ENCODE measurements at regions not wholly inside any gene's neighbourhood (a gene's known extent, or its start where the extent isn't known, plus 50 kb on each side); places are given as distances from the start of the nearest gene placed in this dataset.

GRCh38 chr1:80536461-80536860, 1264.3 kb upstream of the ADGRL2 start:
- 86 to 94% (median 93%) methylated on average over 4 of the region's 4 CpGs for WGBS, 4 donors
- DNase-seq: no peak
- no peaks in the 10 kb centered on the region for H3K9me3 ChIP-seq (replicated peaks in 1 of 3)
- no peak for TF ChIP-seq CTCF (IDR thresholded peaks at IDR 0.05)
- TF ChIP-seq POLR2A (IDR thresholded peaks at IDR 0.05): no peak
- intact Hi-C loops (cut with DNase I): no loop called here
- H3K36me3 ChIP-seq (replicated peaks in 1 of 2): no peaks in the 10 kb centered on the region
- H3K27me3 ChIP-seq: no peaks in the 10 kb centered on the region
- H3K4me3 ChIP-seq: no peak overlapping the region
- H3K4me1 ChIP-seq (replicated peaks in 1 of 2): peaks cover 6 to 18% of the 10 kb centered on the region in 2 donors
- no peak overlapping the region for H3K27ac ChIP-seq

GRCh38 chr1:80535466-80535865, 1265.3 kb upstream of the ADGRL2 start:
- Histone ChIP-seq H3K4me1 (replicated peaks in 1 of 2) (peaks cover 6 to 18% of the 10 kb centered on the region in 2 donors), H3K27ac (no peak overlapping the region), H3K9me3 (replicated peaks in 1 of 3) (no peaks in the 10 kb centered on the region), H3K27me3 (no peaks in the 10 kb centered on the region), H3K36me3 (replicated peaks in 1 of 2) (no peaks in the 10 kb centered on the region), H3K4me3 (no peak overlapping the region)
- no peak for DNase-seq
- 87 to 93% (median 91%) methylated on average over 2 of the region's 2 CpGs for whole genome bisulfite sequencing, 4 donors
- TF ChIP-seq POLR2A (IDR thresholded peaks at IDR 0.05) (no peak), CTCF (IDR thresholded peaks at IDR 0.05) (no peak)
- intact Hi-C loops (cut with DNase I): no loop called here

- WGBS, 4 donors: 66 to 79% (median 70%) methylated on average over 2 of the region's 2 CpGs
- H3K27ac ChIP-seq: no peak overlapping the region
- TF ChIP-seq POLR2A (IDR thresholded peaks at IDR 0.05) (no peak), CTCF (IDR thresholded peaks at IDR 0.05) (no peak)
- DNase-seq: no peak
- peaks cover 6 to 14% of the 10 kb centered on the region in 2 donors for H3K4me1 ChIP-seq (replicated peaks in 1 of 2)
- H3K27me3 ChIP-seq: no peaks in the 10 kb centered on the region
- no peaks in the 10 kb centered on the region for H3K36me3 ChIP-seq (replicated peaks in 1 of 2)
- no peaks in the 10 kb centered on the region for H3K9me3 ChIP-seq (replicated peaks in 1 of 3)
- intact Hi-C loops (cut with DNase I): no loop called here
- no peak overlapping the region for H3K4me3 ChIP-seq
Observed at GRCh38 chr1:80534606-80535360, 1266.0 kb upstream of the ADGRL2 start.

DNA sequence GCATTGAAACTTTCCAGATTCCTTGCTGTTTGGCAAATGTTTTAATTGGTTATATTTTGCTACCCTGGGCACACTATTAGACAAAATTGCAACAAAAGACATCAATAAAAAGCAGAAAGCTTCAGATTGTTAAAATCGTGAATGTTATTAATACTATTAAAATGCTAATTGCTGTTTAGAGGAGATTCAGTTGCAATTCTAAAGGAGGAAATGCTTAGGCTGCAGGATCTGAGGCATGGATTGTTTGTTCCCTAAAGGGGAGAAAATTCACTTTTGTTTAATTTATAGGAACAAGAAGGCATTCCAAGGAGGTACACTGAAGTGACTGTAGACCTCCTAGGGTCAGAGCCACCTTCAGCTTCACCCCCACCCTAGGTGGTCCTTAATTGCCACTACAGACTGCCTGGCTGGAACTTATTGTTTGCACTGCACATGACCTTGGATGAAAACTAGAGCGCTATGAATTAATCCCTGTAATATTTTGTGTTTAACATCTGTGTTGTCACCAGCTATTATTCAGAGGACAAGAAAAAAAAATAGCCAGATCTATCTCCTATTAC, 1266.9 kb upstream of the ADGRL2 start:
- H3K4me1 ChIP-seq (replicated peaks in 1 of 2): peaks cover 6 to 14% of the 10 kb centered on the region in 2 donors
- TF ChIP-seq CTCF (IDR thresholded peaks at IDR 0.05) (no peak), POLR2A (IDR thresholded peaks at IDR 0.05) (no peak)
- no peak for DNase-seq
- intact Hi-C loops (cut with DNase I): no loop called here
- 9 to 19% (median 15%) methylated on average over 2 of the region's 2 CpGs for WGBS, 4 donors
- H3K9me3 ChIP-seq (replicated peaks in 1 of 3): no peaks in the 10 kb centered on the region
- H3K36me3 ChIP-seq (replicated peaks in 1 of 2): no peaks in the 10 kb centered on the region
- no peak overlapping the region for H3K27ac ChIP-seq
- H3K27me3 ChIP-seq: no peaks in the 10 kb centered on the region
- no peak overlapping the region for H3K4me3 ChIP-seq

Data from adrenal gland (tissue), 9 donors.